Adrenal gland (tissue), 9 donors: ENCODE measurements at regions not wholly inside any gene's neighbourhood (a gene's known extent, or its start where the extent isn't known, plus 50 kb on each side); places are given as distances from the start of the nearest gene placed in this dataset.

Source experiments
- DNase-seq, 7 donors: peaks; one replicate each; pipeline ENCODE4 v3.0.0-alpha.2; 2019 to 2020
- H3K27ac ChIP-seq, 5 donors: fragments of 200-600 bp; sonication (generic) in 4 of 5; 1 replicate in 3 of 5; 2 replicates in 2 of 5; pipeline versions ENCODE4 v1.5.1 to v1.8.0; 2016 to 2020; ENCODE audit warnings: mild to moderate bottlenecking in 1 of 5
- H3K27me3 ChIP-seq: fragments of 200-600 bp; 2 replicates; pipeline ENCODE4 v1.8.0; 2021
- H3K36me3 ChIP-seq, 2 donors: fragments of 200-600 bp; replicated peaks in 1 of 2; 1 replicate in 1 of 2; 2 replicates in 1 of 2; pipeline versions ENCODE4 v1.5.1 to v1.8.0; 2018 to 2022
- H3K4me1 ChIP-seq, 2 donors: fragments of 200-600 bp; replicated peaks in 1 of 2; 1 replicate in 1 of 2; 2 replicates in 1 of 2; pipeline versions ENCODE4 v1.5.1 to v1.8.0; 2018 to 2021
- H3K4me3 ChIP-seq, 4 donors: fragments of 200-600 bp; sonication (generic) in 3 of 4; one replicate each; pipeline ENCODE4 v1.5.1; 2016 to 2018
- H3K9me3 ChIP-seq, 3 donors: fragments of 200-600 bp; sonication (generic) in 1 of 3; replicated peaks in 1 of 3; 1 replicate in 2 of 3; 2 replicates in 1 of 3; pipeline versions ENCODE4 v1.5.1 to v1.8.0; 2016 to 2021
- POLR2A ChIP-seq, 2 donors: fragments of 450-650 bp; IDR thresholded peaks; one replicate each; pipeline ENCODE4 v1.6.1; 2017; ENCODE audit warnings: antibody characterized with exemption in 2 of 2, mild to moderate bottlenecking in 2 of 2, moderate library complexity in 1 of 2
- WGBS, 4 donors: extraction: QIAGEN DNeasy Blood & Tissue Kit in 2 of 4; methylation state at CpG; one replicate each; pipeline versions ENCODE4 v1.1.5 to v1.1.7; 2013 to 2017; 5-methylcytosine and 5-hydroxymethylcytosine counted together
- intact Hi-C, 2 donors: fragments of 100-400 bp; cut with DNase I; formaldehyde crosslinking; loops; one replicate each; pipeline versions ENCODE4 v1.14.1 to v1.15.0; 2022 to 2023
- TF ChIP-seq, protein P1 (sequence below), 6 experiments: fragments of 450-650 bp in 4 of 6; fragments of 200-600 bp in 2 of 6; sonication (generic) in 1 of 6; IDR thresholded peaks; 1 replicate in 5 of 6; 2 replicates in 1 of 6; pipeline versions ENCODE4 v1.5.1 to v1.8.0; 2016 to 2021; ENCODE audit warnings: antibody characterized with exemption in 6 of 6, mild to moderate bottlenecking in 2 of 6, moderate library complexity in 1 of 6
- donor health status: healthy with polysubstance abuse.
- donor health status: Bipolar disorder and iron deficiency.
- donor health status: DM: yes; HTN: yes; CAD: no.
- donor health status: DM: no; HTN: no; CAD: no.
- donor health status: DM: no; HTN: no; CAD: no.

DNA sequence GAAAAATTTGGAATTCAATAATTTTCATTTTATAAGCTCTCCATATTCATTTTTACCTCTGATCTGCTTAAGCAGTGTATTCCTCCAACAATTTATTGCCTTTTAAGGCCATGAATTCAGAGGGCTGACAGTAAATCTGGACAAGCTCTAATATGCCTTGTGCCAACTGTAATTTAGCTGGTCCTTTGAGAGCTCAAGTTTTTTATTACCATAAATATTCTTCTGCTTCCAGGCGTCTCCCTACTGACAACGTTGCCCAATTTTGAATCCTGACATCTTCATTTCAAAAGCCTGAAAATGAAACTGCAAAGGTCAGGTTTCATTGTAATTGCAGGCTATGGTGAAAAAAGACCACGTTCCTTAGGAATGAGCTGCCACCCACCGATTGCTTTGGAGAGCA lies 95.8 kb upstream of the GEMIN8 start:
- H3K4me3 ChIP-seq: no peak overlapping the region
- no peaks in the 10 kb centered on the region for H3K36me3 ChIP-seq
- 28 to 45% (median 35%) methylated on average over 4 of the region's 4 CpGs for WGBS, 4 donors
- H3K27me3 ChIP-seq: peaks cover 16% of the 10 kb centered on the region
- DNase-seq: no peak
- H3K9me3 ChIP-seq: no peaks in the 10 kb centered on the region
- H3K4me1 ChIP-seq: no peaks in the 10 kb centered on the region
- no peak for TF ChIP-seq POLR2A (IDR thresholded peaks at IDR 0.05)
- TF ChIP-seq, protein P1, sequence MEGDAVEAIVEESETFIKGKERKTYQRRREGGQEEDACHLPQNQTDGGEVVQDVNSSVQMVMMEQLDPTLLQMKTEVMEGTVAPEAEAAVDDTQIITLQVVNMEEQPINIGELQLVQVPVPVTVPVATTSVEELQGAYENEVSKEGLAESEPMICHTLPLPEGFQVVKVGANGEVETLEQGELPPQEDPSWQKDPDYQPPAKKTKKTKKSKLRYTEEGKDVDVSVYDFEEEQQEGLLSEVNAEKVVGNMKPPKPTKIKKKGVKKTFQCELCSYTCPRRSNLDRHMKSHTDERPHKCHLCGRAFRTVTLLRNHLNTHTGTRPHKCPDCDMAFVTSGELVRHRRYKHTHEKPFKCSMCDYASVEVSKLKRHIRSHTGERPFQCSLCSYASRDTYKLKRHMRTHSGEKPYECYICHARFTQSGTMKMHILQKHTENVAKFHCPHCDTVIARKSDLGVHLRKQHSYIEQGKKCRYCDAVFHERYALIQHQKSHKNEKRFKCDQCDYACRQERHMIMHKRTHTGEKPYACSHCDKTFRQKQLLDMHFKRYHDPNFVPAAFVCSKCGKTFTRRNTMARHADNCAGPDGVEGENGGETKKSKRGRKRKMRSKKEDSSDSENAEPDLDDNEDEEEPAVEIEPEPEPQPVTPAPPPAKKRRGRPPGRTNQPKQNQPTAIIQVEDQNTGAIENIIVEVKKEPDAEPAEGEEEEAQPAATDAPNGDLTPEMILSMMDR (IDR thresholded peaks at IDR 0.05): no peak
- no peak overlapping the region for H3K27ac ChIP-seq
- intact Hi-C loops: no loop called here

DNA sequence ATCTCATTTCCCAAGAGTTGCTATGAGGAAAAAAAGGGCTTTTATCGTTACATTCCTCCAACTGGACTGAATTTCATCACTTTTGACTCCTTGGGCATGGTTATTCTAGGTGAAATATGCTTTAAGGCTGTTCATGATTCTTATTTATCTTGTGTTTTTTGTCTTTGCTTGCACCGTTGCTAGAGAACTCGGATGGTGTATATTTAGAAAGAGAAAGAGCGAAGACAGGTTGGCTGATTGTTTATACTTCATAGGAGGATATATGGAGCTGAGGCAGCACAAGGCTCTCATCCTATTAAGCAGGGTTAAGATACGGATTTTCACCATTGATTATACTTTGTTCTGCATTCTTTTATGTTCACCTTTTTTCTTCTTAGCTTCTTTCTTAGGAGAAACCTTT lies 94.9 kb upstream of the GEMIN8 start:
- Histone ChIP-seq H3K4me3 (no peak overlapping the region), H3K4me1 (no peaks in the 10 kb centered on the region), H3K9me3 (no peaks in the 10 kb centered on the region), H3K27ac (no peak overlapping the region), H3K36me3 (no peaks in the 10 kb centered on the region), H3K27me3 (peaks cover 11% of the 10 kb centered on the region)
- intact Hi-C loops: no loop called here
- TF ChIP-seq, protein P1 (IDR thresholded peaks at IDR 0.05): no peak
- TF ChIP-seq POLR2A (IDR thresholded peaks at IDR 0.05): no peak
- 46 to 55% (median 51%) methylated on average over 5 of the region's 5 CpGs for WGBS, 4 donors
- no peak for DNase-seq

DNA sequence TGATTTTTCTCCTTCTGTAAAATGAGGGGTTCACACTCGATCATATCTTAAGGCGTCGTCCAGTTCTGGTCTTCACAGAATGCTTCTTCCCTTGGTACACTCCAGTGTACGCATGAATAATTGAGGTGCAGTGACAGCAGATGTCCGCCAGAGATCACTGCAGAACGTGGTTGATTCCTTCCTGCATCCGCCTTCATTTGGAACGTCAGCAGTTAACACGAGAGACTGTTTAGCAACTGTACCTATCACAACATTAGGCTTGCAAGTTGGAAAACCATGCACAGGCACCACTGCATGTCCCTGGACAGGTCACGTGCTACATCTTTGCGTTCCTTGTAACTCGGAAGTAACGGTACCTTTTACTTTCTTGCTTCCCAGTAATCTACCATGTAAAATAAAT lies 66.0 kb upstream of the GEMIN8 start:
- WGBS, 4 donors: 15 to 21% (median 18%) methylated on average over 10 to 13 of the region's 13 CpGs
- H3K4me1 ChIP-seq: no peaks in the 10 kb centered on the region
- intact Hi-C loops: loop anchor here in 1 of 2 donors (10.0 kb wide), 1 partner anchor 1049 kb away; no protein-coding TSS in a partner anchor
- DNase-seq: peak; percentile 15 to 69 (median 38)
- no peak overlapping the region for H3K27ac ChIP-seq
- peaks cover 21% of the 10 kb centered on the region for H3K27me3 ChIP-seq
- no peak overlapping the region for H3K4me3 ChIP-seq
- no peaks in the 10 kb centered on the region for H3K36me3 ChIP-seq
- H3K9me3 ChIP-seq: no peaks in the 10 kb centered on the region
- TF ChIP-seq POLR2A (IDR thresholded peaks at IDR 0.05): no peak
- TF ChIP-seq, protein P1 (IDR thresholded peaks at IDR 0.05): peak; percentile 34 to 74 (median 53)

DNA sequence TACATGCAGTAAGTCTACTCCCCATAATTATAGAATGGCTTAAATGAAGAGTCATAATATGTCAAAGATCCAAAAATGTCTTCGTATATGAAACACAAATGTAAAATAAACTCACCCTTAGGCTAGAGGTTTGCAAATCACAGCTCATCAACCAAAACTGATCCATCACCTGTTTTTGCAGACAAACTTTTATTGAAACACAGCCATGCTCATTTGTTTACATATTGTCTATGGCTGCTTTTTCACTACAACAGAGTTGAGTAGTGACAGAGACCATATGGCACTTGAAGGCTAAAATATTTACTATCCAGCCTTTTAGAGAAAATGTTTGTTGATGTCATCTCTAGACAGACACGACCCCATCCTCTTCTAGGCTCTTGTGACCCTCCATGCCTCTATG lies 64.5 kb upstream of the GEMIN8 start:
- Histone ChIP-seq H3K36me3 (no peaks in the 10 kb centered on the region), H3K4me3 (no peak overlapping the region), H3K4me1 (no peaks in the 10 kb centered on the region), H3K9me3 (no peaks in the 10 kb centered on the region), H3K27me3 (peaks cover 30% of the 10 kb centered on the region), H3K27ac (no peak overlapping the region)
- DNase-seq: no peak
- intact Hi-C loops: loop anchor here in 1 of 2 donors (10.0 kb wide), 1 partner anchor 1051 kb away; no protein-coding TSS in a partner anchor
- TF ChIP-seq, protein P1 (IDR thresholded peaks at IDR 0.05): no peak
- no peak for TF ChIP-seq POLR2A (IDR thresholded peaks at IDR 0.05)
- 32 to 44% (median 40%) methylated on average over 2 of the region's 2 CpGs for WGBS, 4 donors
